ENCODE measurements at regions not wholly inside any gene's neighbourhood (a gene's known extent, or its start where the extent isn't known, plus 50 kb on each side); places are given as distances from the start of the nearest gene placed in this dataset.

DNA sequence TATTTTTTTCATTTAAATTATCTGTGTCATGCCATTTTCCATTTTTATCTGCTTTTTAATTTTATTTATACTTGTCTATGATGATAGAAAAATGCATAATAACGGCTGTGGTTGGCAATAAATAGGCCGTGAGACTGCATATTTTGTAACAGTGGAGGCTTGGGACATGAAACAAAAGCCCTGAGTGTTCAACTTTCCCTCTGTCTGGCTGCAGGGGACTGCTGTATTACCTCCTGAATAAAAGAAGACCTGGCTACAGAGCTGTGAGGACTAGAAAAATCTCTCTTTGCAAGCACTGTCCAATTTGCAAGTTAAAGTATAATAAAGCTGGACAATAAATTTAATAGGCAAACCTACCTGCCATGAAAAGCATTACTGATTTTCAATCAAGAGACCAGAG, 82.1 kb downstream of the MAGEB10 start:
- no peak overlapping the region for H3K4me3 ChIP-seq
- DNase-seq = no peak
- no peaks in the 10 kb centered on the region for H3K27me3 ChIP-seq
- ATAC-seq (ENCODE audit: low FRiP score in 2 of 2) = no peak
- H3K4me1 ChIP-seq = no peaks in the 10 kb centered on the region
- H3K9me3 ChIP-seq = no peaks in the 10 kb centered on the region
- 39 to 58% methylated on average over 2 of the region's 2 CpGs for WGBS, 2 donors
- no peaks in the 10 kb centered on the region for H3K36me3 ChIP-seq
- no peak overlapping the region for H3K27ac ChIP-seq
- TF ChIP-seq, protein P1, sequence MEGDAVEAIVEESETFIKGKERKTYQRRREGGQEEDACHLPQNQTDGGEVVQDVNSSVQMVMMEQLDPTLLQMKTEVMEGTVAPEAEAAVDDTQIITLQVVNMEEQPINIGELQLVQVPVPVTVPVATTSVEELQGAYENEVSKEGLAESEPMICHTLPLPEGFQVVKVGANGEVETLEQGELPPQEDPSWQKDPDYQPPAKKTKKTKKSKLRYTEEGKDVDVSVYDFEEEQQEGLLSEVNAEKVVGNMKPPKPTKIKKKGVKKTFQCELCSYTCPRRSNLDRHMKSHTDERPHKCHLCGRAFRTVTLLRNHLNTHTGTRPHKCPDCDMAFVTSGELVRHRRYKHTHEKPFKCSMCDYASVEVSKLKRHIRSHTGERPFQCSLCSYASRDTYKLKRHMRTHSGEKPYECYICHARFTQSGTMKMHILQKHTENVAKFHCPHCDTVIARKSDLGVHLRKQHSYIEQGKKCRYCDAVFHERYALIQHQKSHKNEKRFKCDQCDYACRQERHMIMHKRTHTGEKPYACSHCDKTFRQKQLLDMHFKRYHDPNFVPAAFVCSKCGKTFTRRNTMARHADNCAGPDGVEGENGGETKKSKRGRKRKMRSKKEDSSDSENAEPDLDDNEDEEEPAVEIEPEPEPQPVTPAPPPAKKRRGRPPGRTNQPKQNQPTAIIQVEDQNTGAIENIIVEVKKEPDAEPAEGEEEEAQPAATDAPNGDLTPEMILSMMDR (IDR thresholded peaks at IDR 0.05) = no peak
- TF ChIP-seq EP300 (IDR thresholded peaks at IDR 0.05) = no peak
- TF ChIP-seq POLR2AphosphoS5 (IDR thresholded peaks at IDR 0.05) = no peak
- no peak for TF ChIP-seq POLR2A (IDR thresholded peaks at IDR 0.05)

DNA sequence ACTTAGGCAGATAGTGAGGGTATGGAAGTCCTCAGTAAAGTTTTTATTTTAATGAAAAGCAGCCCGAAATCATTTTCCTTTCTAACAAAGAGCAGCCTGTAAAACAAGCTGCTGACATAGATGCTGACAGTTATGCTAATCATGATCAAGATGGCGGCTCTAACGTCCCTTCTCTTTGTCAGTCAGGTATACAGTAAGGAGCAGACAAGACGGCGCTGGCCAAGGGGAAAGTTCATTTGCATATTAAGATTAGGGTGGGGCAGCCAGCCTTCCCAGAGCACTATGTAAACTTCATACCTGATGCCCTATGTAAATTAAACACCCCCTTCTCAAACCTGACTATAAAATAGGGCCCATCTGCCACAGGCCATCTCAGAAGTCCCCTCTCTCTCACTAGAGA, 76.9 kb downstream of the MAGEB10 start:
- Histone ChIP-seq H3K4me1 (no peaks in the 10 kb centered on the region), H3K4me3 (no peak overlapping the region), H3K27ac (no peak overlapping the region), H3K27me3 (no peaks in the 10 kb centered on the region), H3K9me3 (no peaks in the 10 kb centered on the region), H3K36me3 (no peaks in the 10 kb centered on the region)
- DNase-seq (no peak), ATAC-seq (ENCODE audit: low FRiP score in 2 of 2) (no peak)
- no peak for TF ChIP-seq POLR2AphosphoS5 (IDR thresholded peaks at IDR 0.05)
- TF ChIP-seq POLR2A (IDR thresholded peaks at IDR 0.05) = no peak
- TF ChIP-seq EP300 (IDR thresholded peaks at IDR 0.05) = no peak
- TF ChIP-seq, protein P1 (IDR thresholded peaks at IDR 0.05) = no peak
- 42 to 83% methylated on average over 1 to 5 of the region's 5 CpGs for WGBS, 2 donors

DNA sequence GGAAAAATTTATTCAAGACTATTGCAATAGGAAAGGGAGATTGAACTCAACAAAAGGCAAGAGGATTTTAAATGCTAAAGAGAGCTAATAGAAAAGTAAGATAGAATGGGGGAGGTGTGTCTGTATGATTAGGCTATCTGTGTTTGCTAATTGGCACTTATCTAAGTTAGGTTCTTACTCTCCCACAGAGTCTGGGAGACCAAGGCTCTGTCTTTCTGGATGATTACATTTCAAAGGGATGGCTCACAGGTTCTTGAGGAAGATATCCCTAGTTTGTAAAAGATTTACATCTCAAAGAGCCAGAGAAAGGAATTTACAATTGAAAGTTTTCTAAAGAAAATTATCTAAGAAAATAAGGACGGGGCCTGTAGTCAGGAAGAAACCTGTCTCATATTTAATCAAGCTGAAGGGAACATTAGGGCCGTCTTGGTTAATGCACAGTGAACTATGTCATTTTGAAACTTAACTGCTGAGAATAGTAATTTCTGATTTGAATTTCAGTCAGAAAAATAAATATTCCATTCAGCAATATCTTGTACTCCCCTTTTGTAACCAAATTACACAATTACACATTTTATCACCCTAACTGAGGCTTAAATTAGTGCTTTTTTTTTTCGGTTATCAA, 75.8 kb downstream of the MAGEB10 start:
- no peaks in the 10 kb centered on the region for H3K27me3 ChIP-seq
- 72 to 78% methylated on average over 3 of the region's 3 CpGs for WGBS, 2 donors
- TF ChIP-seq POLR2A (IDR thresholded peaks at IDR 0.05) = no peak
- TF ChIP-seq, protein P1 (IDR thresholded peaks at IDR 0.05) = no peak
- H3K36me3 ChIP-seq = no peaks in the 10 kb centered on the region
- H3K4me3 ChIP-seq = no peak overlapping the region
- no peaks in the 10 kb centered on the region for H3K4me1 ChIP-seq
- ATAC-seq (ENCODE audit: low FRiP score in 2 of 2) = no peak
- H3K27ac ChIP-seq = no peak overlapping the region
- no peak for DNase-seq
- H3K9me3 ChIP-seq = no peaks in the 10 kb centered on the region

DNA sequence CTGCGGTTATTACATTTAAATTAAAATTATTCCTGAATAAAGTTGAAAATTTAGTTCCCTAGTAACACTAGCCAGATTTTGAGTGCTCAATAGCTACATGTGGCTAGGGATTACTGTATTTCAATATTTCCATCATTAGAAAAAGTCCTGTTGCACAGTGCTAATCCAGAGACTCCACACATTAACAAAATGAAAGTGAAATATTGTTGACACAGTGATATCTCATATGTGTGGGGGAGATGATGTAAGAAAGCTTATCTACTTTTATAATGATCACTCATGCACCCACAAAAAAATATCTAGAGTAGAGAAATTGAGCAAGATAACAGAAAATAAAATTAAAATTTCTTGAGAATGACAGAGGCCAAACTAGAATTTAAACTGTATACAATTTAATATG, 74.9 kb downstream of the MAGEB10 start:
- H3K36me3 ChIP-seq = no peaks in the 10 kb centered on the region
- no peak for TF ChIP-seq POLR2A (IDR thresholded peaks at IDR 0.05)
- no peak for TF ChIP-seq POLR2AphosphoS5 (IDR thresholded peaks at IDR 0.05)
- TF ChIP-seq, protein P1 (IDR thresholded peaks at IDR 0.05) = no peak
- ATAC-seq (ENCODE audit: low FRiP score in 2 of 2) = no peak
- H3K4me3 ChIP-seq = no peak overlapping the region
- WGBS, 2 donors = 83 to 100% methylated on average over 1 of the region's 1 CpG
- H3K27me3 ChIP-seq = no peaks in the 10 kb centered on the region
- no peaks in the 10 kb centered on the region for H3K9me3 ChIP-seq
- no peak for DNase-seq
- no peak overlapping the region for H3K27ac ChIP-seq
- no peaks in the 10 kb centered on the region for H3K4me1 ChIP-seq

DNA sequence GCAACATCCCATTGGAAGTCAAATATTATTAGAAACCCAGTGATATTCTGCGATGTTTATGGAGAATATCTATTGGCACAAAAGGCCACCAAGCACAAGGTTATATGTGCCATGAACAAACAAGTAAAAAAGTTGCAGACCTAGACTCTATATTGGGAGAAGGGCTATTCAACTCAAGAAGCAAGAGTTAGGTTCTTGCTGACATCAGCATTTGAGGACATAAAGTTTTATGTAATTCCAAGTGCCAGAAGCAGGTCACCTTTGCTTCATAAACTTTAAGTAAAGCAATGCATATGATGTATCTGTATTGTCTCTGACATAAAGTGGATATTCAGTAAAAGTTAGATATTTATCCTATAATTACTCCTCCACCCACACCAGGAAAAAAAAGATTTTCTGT, 71.1 kb downstream of the MAGEB10 start:
- H3K4me1 ChIP-seq = no peaks in the 10 kb centered on the region
- no peaks in the 10 kb centered on the region for H3K9me3 ChIP-seq
- no peak for DNase-seq
- TF ChIP-seq POLR2A (IDR thresholded peaks at IDR 0.05) (no peak), POLR2AphosphoS5 (IDR thresholded peaks at IDR 0.05) (no peak)
- no peaks in the 10 kb centered on the region for H3K27me3 ChIP-seq
- H3K4me3 ChIP-seq = no peak overlapping the region
- H3K27ac ChIP-seq = no peak overlapping the region
- 76 to 90% methylated on average over 1 of the region's 1 CpG for WGBS, 2 donors
- H3K36me3 ChIP-seq = no peaks in the 10 kb centered on the region
- ATAC-seq (ENCODE audit: low FRiP score in 2 of 2) = no peak
